DMS53 (cell line): ENCODE measurements at regions not wholly inside any gene's neighbourhood (a gene's known extent, or its start where the extent isn't known, plus 50 kb on each side); places are given as distances from the start of the nearest gene placed in this dataset.
"Not testable (repeated sequence)": the region's sequence is repeated elsewhere in the genome, so short reads cannot be mapped to it uniquely, and the experiment has no call there.

Experiments used
- DNase-seq: peaks from one replicate; lab custom pipeline; 2025; lab: John Stamatoyannopoulos, UW

DNA sequence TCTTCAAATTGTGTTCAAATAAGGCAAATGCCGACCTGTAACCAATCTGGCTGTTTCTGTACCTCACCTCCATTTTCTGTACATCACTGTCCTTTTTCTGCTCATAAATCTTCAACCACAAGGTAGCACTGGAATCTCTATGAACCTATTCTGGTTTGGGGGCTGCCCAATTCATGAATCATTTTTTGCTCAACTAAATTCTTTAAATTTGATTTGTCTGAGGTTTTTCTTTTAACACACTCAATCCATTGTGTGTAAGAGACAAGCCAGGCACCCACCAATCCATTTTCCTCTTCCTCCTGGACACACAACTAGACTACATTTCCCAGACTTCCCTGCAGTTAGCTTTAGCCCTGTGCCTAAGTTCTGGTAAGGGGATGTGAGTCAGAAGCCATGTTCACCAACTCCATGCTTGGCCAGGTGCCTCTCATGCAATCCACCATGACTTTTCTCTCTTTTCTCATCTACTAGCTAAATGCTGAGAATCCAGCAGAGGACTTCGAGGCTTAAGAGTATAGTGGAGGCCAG lies 193.2 kb upstream of the KLF3 start:
- no peak for DNase-seq

DNA sequence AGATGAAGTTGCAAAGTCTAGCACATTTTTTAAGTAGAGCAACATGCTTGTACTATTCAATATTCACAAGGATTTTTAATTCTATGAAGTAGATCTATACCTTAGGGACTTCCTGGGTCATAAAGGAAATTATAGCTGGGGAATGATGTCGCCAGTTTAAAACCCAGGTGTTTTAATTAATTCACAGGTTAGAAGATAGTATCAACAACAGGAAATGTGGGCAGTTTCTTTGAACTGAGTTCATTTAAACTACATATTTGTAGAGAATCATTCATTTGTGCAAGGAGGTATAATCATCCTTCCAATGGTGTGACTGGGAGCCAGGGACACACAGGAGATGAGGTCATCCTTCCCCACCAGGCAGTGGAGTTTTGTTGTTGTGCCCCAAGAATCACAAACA lies 181.3 kb upstream of the KLF3 start:
- peak; percentile 13 for DNase-seq

DNA sequence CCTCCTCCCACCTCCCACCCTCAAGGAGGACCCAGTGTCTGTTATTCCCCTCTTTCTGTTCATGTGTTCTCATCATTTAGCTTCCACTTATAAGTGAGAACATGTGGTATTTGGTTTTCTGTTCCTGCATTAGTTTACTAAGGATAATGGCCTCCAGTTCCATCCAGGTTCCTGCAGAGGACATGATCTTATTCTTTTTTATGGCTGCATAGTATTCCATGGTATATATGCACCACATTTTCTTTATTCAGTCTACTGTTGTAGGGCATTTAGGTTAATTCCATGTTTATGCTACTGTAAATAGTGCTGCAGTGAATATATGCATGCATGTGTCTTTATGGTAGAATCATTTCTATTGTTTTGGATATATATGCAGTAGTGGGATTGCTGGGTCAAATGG lies 180.4 kb upstream of the KLF3 start:
- DNase-seq = not testable (repeated sequence)

DNA sequence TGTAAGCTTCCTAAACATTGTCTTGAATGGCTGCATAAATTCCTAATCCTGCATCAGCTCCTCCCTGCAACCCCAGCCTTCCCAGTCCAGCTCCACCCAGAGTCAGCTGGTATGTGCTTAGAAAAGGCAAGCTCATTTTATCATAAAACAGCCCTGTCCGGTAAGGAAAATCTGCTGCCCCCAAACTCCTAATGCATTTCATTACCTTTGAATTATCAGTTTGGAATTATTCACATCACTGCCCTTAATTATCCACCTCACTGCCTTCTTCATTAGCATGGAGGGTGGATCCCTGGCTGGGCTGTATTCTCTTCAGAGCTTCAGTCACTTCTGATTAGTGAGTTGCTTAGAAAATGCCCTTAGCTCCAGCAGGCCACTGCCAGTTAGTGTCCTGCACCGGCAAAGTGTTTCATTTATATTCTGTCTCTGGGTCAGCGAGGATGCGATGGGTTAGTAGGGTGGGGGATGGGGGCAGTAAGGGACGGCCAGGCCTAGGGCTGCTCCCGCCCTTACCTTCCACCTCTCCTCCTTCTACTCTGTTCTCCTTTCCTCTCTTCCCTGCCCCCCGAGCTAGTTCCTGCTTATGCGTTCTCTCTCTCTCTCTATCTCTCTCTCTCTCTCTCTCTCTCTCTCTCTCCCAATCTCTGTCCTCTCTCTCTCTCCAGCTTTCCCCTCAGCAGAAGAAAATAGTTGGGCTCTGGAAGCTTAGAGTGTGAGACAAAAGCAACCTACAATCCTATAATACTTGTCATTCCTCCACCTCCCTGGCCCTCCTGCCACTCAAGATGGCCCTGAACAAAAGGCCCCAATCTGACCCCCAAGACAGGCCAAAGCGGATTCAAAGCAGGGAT lies 174.8 kb upstream of the KLF3 start:
- DNase-seq = no peak

DNA sequence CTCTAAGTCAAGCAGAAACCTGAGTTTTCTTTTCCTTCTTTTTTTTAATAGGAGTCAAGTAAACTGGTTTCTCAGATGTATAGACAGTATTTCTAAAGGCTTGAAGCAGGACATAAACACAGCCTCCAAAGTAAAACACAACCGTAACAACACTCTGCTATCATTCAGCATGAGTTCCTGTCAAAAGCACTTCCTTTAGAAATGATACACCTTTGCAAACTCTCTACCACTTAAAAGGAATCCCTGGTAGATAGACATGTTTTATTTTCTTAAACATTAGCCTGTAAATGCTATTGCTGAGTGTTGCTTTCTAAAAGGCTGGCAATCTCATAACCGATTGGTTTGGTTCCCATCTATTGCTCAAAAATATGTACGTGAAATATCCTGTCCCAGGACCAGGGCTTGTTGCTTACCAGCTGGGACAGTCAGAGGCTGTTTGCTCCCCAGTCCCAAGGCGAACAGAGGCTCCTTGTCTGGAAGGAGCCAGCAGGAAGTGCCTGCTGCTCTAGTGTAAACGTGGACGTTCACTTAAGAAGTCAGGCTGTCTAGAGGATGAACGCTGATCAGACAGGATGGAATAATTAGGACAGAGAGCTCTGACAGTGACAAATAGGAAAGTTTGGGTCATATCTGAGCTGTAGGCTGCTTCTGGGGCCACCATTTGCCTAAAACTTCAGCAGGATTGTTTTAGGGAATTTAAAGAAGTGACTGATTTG lies 173.9 kb upstream of the KLF3 start:
- no peak for DNase-seq

DNA sequence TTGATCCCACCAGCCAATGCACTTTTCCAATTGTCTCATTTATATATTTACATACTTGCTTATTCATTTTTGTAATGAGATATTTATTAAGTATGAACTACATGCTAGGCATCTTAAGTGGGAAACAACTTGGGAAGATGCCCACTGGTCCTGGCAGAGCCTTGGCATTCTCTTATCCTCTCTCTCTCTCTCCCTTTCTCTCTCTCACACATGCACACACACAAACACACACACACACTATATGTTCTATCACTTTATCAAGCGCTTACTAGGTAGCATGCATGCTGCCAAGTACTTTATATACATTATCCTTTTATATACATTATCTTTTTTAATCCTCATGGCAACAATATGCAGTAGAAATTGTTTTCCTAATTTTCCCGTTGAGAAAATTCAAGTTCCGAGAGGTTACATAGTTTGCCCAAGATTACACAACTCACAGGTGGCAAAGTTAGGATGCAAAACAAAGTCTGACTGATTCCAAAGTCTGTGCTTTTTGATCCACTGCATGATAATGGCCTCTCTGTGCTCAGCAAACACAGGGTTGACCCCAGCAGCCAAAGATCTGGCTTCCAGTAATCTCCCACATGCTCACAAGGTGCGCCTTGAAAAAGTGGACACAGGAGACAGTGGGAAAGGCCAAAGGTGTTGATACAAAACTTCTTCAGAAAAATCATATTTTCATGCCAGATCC lies 173.1 kb upstream of the KLF3 start:
- DNase-seq = no peak

DNA sequence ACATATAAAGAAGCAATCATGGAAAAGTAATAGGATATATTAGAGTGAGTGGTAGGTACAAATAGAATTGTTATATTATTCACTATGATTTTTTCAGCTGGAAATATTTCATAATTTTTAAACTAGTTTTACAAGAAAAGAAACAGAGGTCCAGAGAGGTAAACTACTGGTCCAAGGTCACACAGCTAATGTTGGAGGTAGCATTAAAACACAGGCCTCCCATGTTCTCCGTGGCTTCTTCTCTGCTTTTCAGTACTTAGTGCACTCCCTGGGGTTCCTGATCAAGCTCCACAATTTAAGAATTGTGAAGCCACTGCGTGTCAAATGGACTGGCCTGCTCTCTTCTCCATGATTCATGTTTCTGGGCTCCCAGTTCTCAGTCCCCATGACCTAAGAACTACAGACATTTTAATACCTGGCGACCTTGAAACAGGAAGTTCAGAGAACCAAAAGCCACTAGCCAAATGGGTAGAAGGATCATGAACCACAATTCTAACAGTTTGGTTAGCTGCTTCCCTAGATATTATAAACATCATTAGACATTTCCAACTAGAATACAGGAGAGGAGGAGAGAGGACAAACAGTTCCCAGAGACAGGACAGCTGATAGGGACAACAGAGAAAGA lies 172.0 kb upstream of the KLF3 start:
- no peak for DNase-seq

DNA sequence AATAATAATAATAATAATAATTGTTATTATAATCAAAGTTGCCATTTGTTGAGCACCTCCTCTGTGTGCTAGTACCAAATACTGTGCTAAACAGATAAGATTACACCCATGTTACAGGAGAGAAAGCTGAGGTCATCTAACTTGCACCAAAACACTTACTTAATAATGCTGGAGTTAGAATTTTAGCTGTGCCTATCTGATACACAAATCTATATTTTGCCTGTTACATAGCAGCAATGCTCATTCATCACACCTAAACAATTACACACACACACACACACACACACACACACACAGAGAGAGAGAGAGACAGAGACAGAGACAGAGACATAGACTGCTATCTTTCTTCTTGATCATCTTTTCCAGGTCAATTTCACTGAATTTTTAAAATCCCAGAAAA lies 170.9 kb upstream of the KLF3 start:
- DNase-seq = no peak

DNA sequence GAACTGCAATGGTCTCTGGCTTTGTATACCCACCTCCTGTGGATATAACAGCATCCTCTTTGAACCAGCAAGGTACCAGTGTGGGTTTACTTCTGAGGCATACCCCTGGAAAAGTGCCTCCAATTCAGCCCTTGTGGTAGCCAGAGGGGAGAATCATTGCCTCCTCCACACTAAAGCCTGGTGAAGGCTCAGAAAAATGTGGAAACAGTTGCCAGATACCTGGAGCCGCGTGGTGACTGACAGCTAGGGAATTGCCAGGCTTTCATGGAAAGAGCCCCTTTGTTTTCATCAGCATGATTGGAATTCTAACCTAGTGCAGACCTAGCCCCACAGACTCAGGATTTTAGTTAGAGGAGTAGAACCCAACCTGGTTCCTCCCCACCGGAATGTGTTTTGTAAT lies 168.6 kb upstream of the KLF3 start:
- DNase-seq = no peak

DNA sequence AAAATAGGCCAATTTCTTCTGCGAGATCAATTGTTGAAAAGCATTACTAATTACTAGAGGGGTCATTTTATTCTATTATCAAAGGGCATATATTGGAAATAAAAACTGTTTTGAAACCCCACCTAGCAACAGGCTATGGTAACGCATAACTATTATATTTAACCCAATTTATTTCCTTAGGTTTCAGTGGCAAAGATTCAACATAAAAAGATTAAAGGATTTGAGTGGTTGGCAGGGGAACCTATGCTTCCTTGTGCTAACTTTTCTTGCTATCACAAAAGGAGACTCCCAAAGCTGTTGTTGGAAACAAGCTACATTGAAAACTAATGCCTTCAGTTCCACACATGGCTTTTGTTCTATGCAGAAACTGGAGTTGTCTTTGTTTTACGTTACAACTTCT lies 166.9 kb upstream of the KLF3 start:
- no peak for DNase-seq

DNA sequence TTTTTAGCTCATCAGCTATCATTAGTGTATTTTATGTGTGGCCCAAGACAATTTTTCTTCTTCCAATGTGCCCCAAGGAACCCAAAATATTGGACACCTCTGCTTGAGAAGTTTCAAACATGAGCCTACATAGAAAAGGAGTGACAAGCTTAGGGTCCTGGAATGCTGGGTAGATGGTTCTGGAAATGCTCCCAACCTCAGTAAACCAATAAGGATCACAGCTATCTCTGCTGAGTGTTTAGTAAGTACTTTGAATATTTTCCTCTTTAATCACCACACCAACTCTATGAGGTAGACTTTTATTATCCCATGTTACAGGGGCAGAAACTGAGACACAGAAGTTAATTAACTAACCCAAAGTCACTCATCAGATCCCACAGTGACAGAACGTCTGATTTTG lies 164.9 kb upstream of the KLF3 start:
- DNase-seq = no peak

DNA sequence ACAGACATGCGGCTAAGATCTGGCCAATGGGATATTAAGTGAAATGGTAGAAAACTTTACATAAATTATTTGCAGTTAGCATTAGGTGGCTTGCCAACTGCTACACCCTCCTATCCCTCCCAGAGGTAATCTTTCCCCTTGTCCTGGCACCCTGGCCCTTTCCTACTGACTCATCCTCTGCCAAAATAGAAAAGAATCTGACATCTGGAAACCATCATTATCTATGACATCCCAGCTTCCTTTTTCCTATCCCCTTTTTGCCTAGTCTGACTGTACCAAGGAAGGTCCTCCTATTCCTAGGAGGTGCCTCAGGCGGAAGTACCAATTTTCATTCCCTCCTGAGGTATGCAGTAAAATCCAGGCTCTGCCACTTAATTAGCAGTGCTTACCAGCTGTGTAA lies 163.6 kb upstream of the KLF3 start:
- no peak for DNase-seq

DNA sequence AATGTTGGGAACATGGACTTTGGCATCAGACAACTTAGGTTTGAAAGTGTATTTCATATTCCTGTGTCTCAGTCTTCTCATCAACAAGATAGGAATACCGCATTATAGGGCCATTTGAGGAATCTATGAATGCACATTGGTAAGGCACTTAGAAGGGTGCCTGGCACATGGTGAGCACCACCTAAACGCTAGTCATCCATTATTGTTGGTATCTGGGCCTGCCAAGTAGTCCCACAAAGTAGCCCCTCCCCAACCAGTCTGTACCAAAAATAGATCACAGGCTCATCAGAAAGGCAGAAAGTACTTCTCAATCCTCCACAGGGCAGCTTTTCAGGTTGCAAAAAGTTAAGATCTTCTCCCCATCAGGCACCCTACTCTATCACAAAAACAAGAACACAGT lies 162.3 kb upstream of the KLF3 start:
- no peak for DNase-seq

DNA sequence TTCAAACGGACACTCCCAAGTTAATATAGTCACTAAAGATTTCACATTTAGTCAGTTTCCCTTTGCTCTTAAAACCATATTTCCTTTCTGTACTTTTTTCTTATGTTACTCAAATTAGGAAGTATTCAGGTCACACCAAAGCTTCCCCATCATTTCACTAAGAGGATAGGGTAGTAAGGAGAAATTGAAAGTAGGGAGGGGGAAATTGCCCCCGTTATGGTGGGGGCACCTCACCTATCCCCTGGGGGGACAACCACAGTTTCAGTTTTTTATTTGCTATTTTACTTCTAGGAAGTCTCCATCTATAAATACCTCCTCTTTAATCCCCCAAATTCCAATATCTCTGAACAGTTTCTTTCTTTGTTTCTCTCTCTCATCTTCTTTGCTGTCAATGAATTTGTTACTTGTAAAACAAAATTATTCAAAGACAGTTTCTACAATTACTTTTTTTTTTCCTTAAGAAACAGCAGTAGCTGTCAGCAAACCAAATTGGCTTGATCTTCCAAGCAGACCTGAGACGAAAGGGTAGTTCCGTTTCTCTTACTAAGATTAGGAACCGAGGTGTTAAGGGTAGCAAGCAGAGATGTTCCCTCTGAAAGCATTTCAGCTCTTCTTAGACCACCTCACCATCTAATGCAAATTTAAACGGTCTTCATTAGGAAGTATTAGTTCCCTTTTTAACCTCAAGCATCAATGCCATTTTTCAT lies 160.2 kb upstream of the KLF3 start:
- DNase-seq = no peak

DNA sequence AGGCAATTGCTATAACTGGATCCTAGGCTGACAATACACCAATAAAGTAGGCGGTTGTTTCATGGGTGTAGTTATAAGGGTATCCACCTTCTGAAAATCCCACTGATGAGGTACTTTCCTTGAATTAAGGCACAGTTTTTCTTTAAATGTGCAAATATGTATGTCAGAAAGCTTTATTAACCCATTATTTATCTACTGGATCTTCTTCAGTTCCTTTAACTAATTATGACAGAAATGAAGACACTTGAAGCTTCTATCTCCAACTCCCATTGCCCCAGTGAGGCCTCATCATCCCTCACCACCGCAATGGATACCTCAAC lies 159.6 kb upstream of the KLF3 start:
- no peak for DNase-seq

DNA sequence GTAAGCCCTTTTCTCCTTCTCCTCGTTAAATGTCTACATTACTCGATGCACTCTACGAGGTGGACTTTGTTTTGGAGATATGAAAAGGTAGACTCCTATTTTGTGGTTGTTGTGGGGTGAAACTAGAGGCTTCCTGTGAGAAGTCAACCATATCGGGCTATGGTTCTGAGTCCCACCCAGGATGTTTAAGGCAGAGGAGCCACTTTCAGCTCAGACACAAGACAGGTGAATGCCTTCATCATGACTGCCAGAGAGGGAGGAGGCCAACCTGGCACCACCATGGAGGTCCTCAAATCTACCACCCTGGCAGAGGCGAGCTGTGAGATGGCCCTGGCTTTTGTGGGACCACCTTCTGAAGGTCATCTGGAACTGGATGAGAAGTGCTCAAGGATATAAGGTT lies 154.4 kb upstream of the KLF3 start:
- DNase-seq = no peak

DNA sequence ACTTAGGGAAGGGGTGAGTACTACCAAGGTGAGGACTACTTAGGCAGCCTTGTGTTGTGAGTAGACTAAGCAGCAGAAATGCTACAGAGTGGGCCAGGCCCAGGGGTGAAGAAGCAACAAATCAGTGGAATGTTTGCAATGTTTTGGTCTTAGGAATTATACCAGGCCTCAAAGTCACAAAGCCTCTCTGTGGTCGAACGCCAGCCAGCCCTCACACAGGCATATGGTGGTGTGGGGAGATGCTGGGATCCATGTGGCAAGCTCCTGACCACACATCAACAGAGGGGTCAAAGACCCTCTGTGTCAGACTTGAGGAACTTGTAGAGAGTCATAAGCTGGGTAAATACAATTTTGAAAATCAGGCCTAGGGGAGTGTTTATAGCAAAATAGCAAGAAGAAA lies 153.8 kb upstream of the KLF3 start:
- no peak for DNase-seq

DNA sequence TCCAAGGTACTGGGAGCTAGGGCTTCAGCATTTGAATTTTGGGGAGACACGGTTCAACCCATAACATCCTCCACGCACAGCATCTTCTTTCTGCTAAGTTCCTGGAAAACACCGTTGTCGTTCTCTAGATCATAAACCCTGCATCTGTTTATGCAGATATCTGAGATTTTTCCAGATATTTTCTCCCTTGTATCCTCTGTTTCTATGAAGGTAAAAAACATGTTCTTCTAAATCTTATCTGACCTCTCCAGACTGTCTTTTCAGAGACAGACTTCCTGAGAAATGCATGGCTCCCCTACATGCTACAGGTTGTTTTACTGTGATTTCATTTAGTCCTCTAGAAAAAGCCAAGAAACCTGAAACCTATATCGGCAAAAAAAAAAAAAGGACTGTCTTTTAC lies 152.3 kb upstream of the KLF3 start:
- no peak for DNase-seq

DNA sequence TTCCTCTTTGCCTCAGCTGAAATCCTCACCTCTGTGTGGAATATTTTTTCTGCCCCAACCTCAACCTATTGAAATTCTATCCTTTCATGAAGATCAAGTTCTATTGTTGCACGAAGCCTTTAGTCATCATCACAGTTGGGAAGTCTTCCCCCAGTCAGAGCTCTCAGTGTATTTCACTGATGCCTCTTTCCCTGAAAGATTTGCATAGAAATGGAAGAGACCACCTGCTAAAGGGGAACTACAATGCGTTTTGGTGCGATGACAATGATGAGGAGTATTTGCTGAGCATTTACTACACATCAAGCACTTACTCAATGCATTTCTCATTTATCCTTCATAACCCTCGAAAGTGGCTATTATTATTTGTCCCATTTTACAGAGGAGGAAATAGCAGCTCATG lies 151.2 kb upstream of the KLF3 start:
- peak; percentile 68 for DNase-seq

DNA sequence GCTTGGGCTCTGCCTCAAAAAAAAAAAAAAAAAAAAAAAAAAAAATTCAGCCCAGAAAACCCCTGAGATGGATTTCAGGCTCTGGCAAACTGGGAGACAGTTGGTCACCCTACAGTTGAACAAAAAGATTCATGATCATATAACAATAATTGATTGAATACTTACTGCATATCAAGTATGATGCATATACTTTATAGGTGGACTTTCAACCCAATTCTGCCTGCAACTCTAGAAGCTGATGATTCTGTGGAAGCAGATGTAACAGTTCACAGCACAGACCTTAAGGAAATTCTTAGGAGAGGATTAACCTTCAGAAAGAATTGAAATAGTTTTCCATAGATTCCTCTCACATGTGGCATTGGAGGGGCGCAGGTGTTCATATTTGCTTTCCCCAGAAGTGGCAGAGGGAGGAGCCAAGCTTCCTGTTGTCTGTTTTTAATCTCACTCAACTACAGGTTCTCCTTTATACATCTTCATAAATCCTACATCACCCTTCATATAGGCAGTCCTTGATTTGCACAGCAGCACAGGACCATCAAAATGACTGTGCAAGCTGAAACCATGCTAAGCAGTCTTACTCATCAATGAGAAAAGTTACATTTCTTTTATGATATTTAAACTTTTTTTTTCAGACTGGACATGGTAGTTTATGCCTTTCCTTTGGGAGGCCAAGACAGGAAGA lies 149.4 kb upstream of the KLF3 start:
- DNase-seq = peak; percentile 89

DNA sequence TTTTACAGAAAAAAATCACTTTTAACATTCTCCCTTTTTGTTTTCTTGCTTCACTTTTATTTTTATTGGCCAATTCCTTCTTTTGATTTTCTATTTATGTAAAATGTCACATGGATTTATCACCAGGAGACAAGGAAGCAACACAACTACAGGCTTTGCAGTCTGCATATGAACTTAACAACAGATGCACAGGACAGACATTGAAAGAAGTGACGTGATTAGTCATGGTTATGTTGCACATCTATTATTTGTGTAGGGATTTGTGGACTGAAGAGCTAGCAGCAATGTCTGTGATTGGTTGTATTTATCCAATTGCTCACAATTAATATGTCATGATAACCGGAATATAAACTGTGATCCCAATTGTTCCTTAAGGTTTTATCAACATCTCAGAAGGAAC lies 147.8 kb upstream of the KLF3 start:
- DNase-seq = peak; percentile 97
